Neural cell (in vitro differentiated cells): ENCODE measurements at regions not wholly inside any gene's neighbourhood (a gene's known extent, or its start where the extent isn't known, plus 50 kb on each side); places are given as distances from the start of the nearest gene placed in this dataset.

Experiments
- H2AFZ ChIP-seq: fragments of 200-600, 300-800 bp; sonication (generic), shearing (Covaris generic); 2 replicates; pipeline ENCODE4 v1.6.0; 2014; ENCODE audit warnings: low read depth, mild to moderate bottlenecking, antibody characterized with exemption, low read length, moderate library complexity
- H3F3A ChIP-seq: fragments of 200-600 bp; shearing (Covaris generic); 2 replicates; pipeline ENCODE4 v1.6.1; 2016; ENCODE audit warnings: mild to moderate bottlenecking, moderate library complexity, mixed read lengths, antibody characterized with exemption, low read length; ENCODE audit not compliant: insufficient read depth, poor library complexity, severe bottlenecking
- H3K27ac ChIP-seq: fragments of 200-600, 300-800 bp; sonication (generic), shearing (Covaris generic); 2 replicates; pipeline ENCODE4 v1.5.1; 2014; ENCODE audit warnings: mild to moderate bottlenecking, low read length, moderate library complexity
- H3K27me3 ChIP-seq: fragments of 300-800, 200-600 bp; sonication (generic), shearing (Covaris generic); 2 replicates; pipeline ENCODE4 v1.6.0; 2014; ENCODE audit warnings: mild to moderate bottlenecking, low read depth, low read length, moderate library complexity; ENCODE audit not compliant: insufficient read depth
- H3K36me3 ChIP-seq: fragments of 300-800, 200-600 bp; sonication (generic), shearing (Covaris generic); 2 replicates; pipeline ENCODE4 v1.5.1; 2014; ENCODE audit warnings: mild to moderate bottlenecking, antibody characterized with exemption, low read length, moderate library complexity; ENCODE audit not compliant: insufficient read depth
- H3K4me2 ChIP-seq: fragments of 300-800, 200-600 bp; sonication (generic), shearing (Covaris generic); 2 replicates; pipeline ENCODE4 v1.6.0; 2014; ENCODE audit warnings: mild to moderate bottlenecking, low read length
- H3K4me3 ChIP-seq: fragments of 300-800, 200-600 bp; sonication (generic), shearing (Covaris generic); 2 replicates; pipeline ENCODE4 v1.5.1; 2014; ENCODE audit warnings: mild to moderate bottlenecking, low read length, moderate library complexity
- H3K79me2 ChIP-seq: fragments of 200-600 bp; shearing (Covaris generic); replicated peaks from 2 replicates; pipeline ENCODE4 v1.6.0; 2014; ENCODE audit warnings: mild to moderate bottlenecking, low read length, moderate library complexity; ENCODE audit not compliant: insufficient read depth
- H3K9ac ChIP-seq: fragments of 300-800, 200-600 bp; sonication (generic), shearing (Covaris generic); 2 replicates; pipeline ENCODE4 v1.6.1; 2016; ENCODE audit warnings: mild to moderate bottlenecking, low read length, mixed read lengths
- H3K9me2 ChIP-seq: fragments of 200-600 bp; shearing (Covaris generic); 2 replicates; pipeline ENCODE4 v1.6.1; 2016; ENCODE audit warnings: mild to moderate bottlenecking, low read length, mixed read lengths; ENCODE audit not compliant: insufficient read depth
- H3K9me3 ChIP-seq: fragments of 200-600, 300-800 bp; sonication (generic), shearing (Covaris generic); 2 replicates; pipeline ENCODE4 v1.6.1; 2016; ENCODE audit warnings: mild to moderate bottlenecking, mixed run types, low read length, moderate library complexity, mixed read lengths
- H4K20me1 ChIP-seq: fragments of 200-600 bp; shearing (Covaris generic); 2 replicates; pipeline ENCODE4 v1.6.1; 2016; ENCODE audit warnings: mild to moderate bottlenecking, mixed run types; ENCODE audit not compliant: insufficient read depth
- EP300 ChIP-seq: fragments of 450-650 bp; conservative IDR thresholded peaks from 2 replicates; pipeline ENCODE4 v1.6.1; 2014; ENCODE audit warnings: antibody characterized with exemption, mild to moderate bottlenecking, moderate library complexity; ENCODE audit not compliant: poor library complexity, severe bottlenecking
- EZH2 ChIP-seq: fragments of 200-600, 300-800 bp; shearing (Covaris generic), sonication (generic); IDR thresholded peaks from 2 replicates; pipeline ENCODE4 v1.6.1; 2014; ENCODE audit warnings: antibody characterized with exemption, low read length, borderline replicate concordance, mild to moderate bottlenecking; ENCODE audit not compliant: insufficient read depth, poor library complexity, severe bottlenecking
- MXI1 ChIP-seq: fragments of 450-650 bp; conservative IDR thresholded peaks from 2 replicates; pipeline ENCODE4 v1.6.1; 2014; ENCODE audit warnings: antibody characterized with exemption, mild to moderate bottlenecking; ENCODE audit not compliant: poor library complexity, severe bottlenecking
- POLR2AphosphoS5 ChIP-seq: IDR thresholded peaks from 2 replicates; pipeline ENCODE4 v1.6.1; 2012
- RAD21 ChIP-seq: fragments of 450-650 bp; conservative IDR thresholded peaks from 2 replicates; pipeline ENCODE4 v1.6.1; 2014; ENCODE audit warnings: antibody characterized with exemption, mild to moderate bottlenecking, moderate library complexity
- SMC3 ChIP-seq: fragments of 450-650 bp; conservative IDR thresholded peaks from 2 replicates; pipeline ENCODE4 v1.6.1; 2014; ENCODE audit warnings: antibody characterized with exemption, mild to moderate bottlenecking, moderate library complexity; ENCODE audit not compliant: poor library complexity
- TAF1 ChIP-seq: IDR thresholded peaks from 2 replicates; pipeline ENCODE4 v1.6.1; 2012; ENCODE audit warnings: low read depth
- TF ChIP-seq, protein P1 (sequence below): fragments of 450-650 bp; IDR thresholded peaks from 2 replicates; pipeline ENCODE4 v1.5.1; 2014; ENCODE audit warnings: antibody characterized with exemption, mild to moderate bottlenecking, moderate library complexity; ENCODE audit not compliant: poor library complexity, severe bottlenecking
- TF ChIP-seq, protein P2 (sequence below): IDR thresholded peaks from 2 replicates; pipeline ENCODE4 v1.6.1; 2012; ENCODE audit warnings: borderline replicate concordance

DNA sequence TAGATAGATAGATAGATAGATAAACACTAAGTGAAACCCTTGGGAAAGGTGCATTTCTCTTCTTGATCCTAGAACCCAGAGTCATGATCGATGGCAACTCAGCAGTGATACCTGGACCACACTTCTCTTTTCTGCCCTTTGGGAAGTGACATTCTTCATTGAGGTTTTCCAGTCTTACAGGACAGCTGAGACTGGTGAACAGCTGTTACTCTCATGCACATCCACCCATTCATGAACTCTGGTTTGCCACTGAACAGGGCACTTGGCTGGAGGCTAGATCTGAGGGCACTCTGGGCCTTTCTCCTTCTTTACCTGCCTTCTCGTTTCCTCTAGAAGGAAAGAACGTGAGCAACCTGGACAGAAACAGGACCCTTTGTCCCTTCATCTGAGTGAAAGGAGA lies 164.5 kb downstream of the DRD1 start:
- Histone ChIP-seq H3K27me3 (no peaks in the 10 kb centered on the region), H4K20me1 (no peaks in the 10 kb centered on the region), H3K9me3 (no peaks in the 10 kb centered on the region), H3K9ac (no peak overlapping the region), H3K4me3 (no peak overlapping the region), H3K4me2 (no peak overlapping the region), H3K27ac (no peak overlapping the region), H3K79me2 (no peaks in the 10 kb centered on the region), H3F3A (no peaks in the 10 kb centered on the region), H3K36me3 (no peaks in the 10 kb centered on the region), H3K9me2 (no peaks in the 10 kb centered on the region), H2AFZ (no peak overlapping the region)
- no peak for TF ChIP-seq EP300
- no peak for TF ChIP-seq EZH2
- TF ChIP-seq, protein P1, sequence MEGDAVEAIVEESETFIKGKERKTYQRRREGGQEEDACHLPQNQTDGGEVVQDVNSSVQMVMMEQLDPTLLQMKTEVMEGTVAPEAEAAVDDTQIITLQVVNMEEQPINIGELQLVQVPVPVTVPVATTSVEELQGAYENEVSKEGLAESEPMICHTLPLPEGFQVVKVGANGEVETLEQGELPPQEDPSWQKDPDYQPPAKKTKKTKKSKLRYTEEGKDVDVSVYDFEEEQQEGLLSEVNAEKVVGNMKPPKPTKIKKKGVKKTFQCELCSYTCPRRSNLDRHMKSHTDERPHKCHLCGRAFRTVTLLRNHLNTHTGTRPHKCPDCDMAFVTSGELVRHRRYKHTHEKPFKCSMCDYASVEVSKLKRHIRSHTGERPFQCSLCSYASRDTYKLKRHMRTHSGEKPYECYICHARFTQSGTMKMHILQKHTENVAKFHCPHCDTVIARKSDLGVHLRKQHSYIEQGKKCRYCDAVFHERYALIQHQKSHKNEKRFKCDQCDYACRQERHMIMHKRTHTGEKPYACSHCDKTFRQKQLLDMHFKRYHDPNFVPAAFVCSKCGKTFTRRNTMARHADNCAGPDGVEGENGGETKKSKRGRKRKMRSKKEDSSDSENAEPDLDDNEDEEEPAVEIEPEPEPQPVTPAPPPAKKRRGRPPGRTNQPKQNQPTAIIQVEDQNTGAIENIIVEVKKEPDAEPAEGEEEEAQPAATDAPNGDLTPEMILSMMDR: no peak
- TF ChIP-seq MXI1: no peak
- TF ChIP-seq, protein P2, sequence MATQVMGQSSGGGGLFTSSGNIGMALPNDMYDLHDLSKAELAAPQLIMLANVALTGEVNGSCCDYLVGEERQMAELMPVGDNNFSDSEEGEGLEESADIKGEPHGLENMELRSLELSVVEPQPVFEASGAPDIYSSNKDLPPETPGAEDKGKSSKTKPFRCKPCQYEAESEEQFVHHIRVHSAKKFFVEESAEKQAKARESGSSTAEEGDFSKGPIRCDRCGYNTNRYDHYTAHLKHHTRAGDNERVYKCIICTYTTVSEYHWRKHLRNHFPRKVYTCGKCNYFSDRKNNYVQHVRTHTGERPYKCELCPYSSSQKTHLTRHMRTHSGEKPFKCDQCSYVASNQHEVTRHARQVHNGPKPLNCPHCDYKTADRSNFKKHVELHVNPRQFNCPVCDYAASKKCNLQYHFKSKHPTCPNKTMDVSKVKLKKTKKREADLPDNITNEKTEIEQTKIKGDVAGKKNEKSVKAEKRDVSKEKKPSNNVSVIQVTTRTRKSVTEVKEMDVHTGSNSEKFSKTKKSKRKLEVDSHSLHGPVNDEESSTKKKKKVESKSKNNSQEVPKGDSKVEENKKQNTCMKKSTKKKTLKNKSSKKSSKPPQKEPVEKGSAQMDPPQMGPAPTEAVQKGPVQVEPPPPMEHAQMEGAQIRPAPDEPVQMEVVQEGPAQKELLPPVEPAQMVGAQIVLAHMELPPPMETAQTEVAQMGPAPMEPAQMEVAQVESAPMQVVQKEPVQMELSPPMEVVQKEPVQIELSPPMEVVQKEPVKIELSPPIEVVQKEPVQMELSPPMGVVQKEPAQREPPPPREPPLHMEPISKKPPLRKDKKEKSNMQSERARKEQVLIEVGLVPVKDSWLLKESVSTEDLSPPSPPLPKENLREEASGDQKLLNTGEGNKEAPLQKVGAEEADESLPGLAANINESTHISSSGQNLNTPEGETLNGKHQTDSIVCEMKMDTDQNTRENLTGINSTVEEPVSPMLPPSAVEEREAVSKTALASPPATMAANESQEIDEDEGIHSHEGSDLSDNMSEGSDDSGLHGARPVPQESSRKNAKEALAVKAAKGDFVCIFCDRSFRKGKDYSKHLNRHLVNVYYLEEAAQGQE: no peak
- no peak for TF ChIP-seq RAD21
- no peak for TF ChIP-seq TAF1
- no peak for TF ChIP-seq SMC3

DNA sequence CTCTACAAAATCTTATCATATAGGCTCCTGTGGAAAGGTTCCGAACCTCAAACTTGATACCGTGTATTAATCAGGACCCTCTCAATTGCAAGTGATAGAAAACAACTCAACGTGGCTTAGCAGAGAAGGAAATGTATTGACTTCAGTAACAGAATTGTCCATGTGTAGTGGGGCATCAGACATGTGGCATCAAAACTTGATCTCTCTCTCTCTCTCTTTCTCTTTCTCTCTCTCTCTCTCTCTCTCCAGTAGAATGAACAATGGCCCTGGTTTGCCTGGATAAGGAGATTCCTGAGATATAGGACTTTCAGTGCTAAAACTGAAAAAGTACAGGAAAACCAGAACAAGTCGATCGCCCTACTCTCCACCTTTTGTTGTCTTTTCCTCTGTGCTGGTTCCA lies 168.2 kb downstream of the DRD1 start:
- Histone ChIP-seq H3K9ac (no peak overlapping the region), H3F3A (no peaks in the 10 kb centered on the region), H3K27me3 (no peaks in the 10 kb centered on the region), H3K36me3 (no peaks in the 10 kb centered on the region), H3K9me3 (no peaks in the 10 kb centered on the region), H2AFZ (no peak overlapping the region), H3K4me3 (no peak overlapping the region), H3K27ac (no peak overlapping the region), H3K4me2 (no peak overlapping the region), H4K20me1 (no peaks in the 10 kb centered on the region), H3K9me2 (no peaks in the 10 kb centered on the region), H3K79me2 (no peaks in the 10 kb centered on the region)
- TF ChIP-seq, protein P2: no peak
- TF ChIP-seq POLR2AphosphoS5 (no peak), SMC3 (no peak), EZH2 (no peak), EP300 (no peak), MXI1 (no peak), TAF1 (no peak), RAD21 (no peak)
- TF ChIP-seq, protein P1: no peak
